ENCODE measurements at regions not wholly inside any gene's neighbourhood (a gene's known extent, or its start where the extent isn't known, plus 50 kb on each side); places are given as distances from the start of the nearest gene placed in this dataset.

GRCh38 chr20:21632031-21632734 is 73.3 kb upstream of the PAX1 start:
- TF ChIP-seq CTCF (IDR thresholded peaks at IDR 0.05 in 2 of 3, conservative IDR thresholded peaks at IDR 0.05 in 1 of 3; ENCODE audit: insufficient read depth in 2 of 3, low read depth in 1 of 3, low read length in 3 of 3), result no peak
- no peak for TF ChIP-seq ARID3A (IDR thresholded peaks at IDR 0.05; ENCODE audit: borderline replicate concordance, low read depth, low read length)
- no peak for TF ChIP-seq POLR2AphosphoS5 (IDR thresholded peaks at IDR 0.05; ENCODE audit: control insufficient read depth, insufficient read depth, low read depth, low read length)
- no peak for TF ChIP-seq JUND (IDR thresholded peaks at IDR 0.05; ENCODE audit: borderline replicate concordance, low read depth, low read length)
- TF ChIP-seq JUND (tag; IDR thresholded peaks at IDR 0.05; ENCODE audit: borderline replicate concordance, low read depth, low read length), result no peak

All from K562 (cell line).